ENCODE measurements at regions not wholly inside any gene's neighbourhood (a gene's known extent, or its start where the extent isn't known, plus 50 kb on each side); places are given as distances from the start of the nearest gene placed in this dataset.

- TF ChIP-seq CTCF (IDR thresholded peaks at IDR 0.05) (no peak), ZNF423 (CRISPR knock-in tag; IDR thresholded peaks at IDR 0.05) (no peak), FOXJ3 (CRISPR knock-in tag; IDR thresholded peaks at IDR 0.05; ENCODE audit: borderline replicate concordance) (no peak), ZNF121 (CRISPR knock-in tag; IDR thresholded peaks at IDR 0.05) (no peak), ZNF425 (CRISPR knock-in tag; conservative IDR thresholded peaks at IDR 0.05) (no peak), ZNF512 (CRISPR knock-in tag; IDR thresholded peaks at IDR 0.05; ENCODE audit: borderline replicate concordance) (no peak), ZNF416 (CRISPR knock-in tag; IDR thresholded peaks at IDR 0.05) (no peak), STAT6 (CRISPR knock-in tag; conservative IDR thresholded peaks at IDR 0.05; ENCODE audit: low read depth) (no peak), FOXP4 (CRISPR knock-in tag; IDR thresholded peaks at IDR 0.05) (no peak), ZBTB43 (CRISPR knock-in tag; IDR thresholded peaks at IDR 0.05) (no peak), ATF1 (CRISPR knock-in tag; IDR thresholded peaks at IDR 0.05) (no peak)
Observed at GRCh38 chr21:27581168-27581567, 614.3 kb upstream of the ADAMTS5 start.
